BE2C (cell line): ENCODE measurements at regions not wholly inside any gene's neighbourhood (a gene's known extent, or its start where the extent isn't known, plus 50 kb on each side); places are given as distances from the start of the nearest gene placed in this dataset.
"Not testable (repeated sequence)": the region's sequence is repeated elsewhere in the genome, so short reads cannot be mapped to it uniquely, and the experiment has no call there.

Experiments used
- DNase-seq: peaks from one replicate; pipeline ENCODE4 v3.0.0-alpha.2; 2020
- H3K27me3 ChIP-seq: fragments of 250-450 bp; sonication (Bioruptor Pico); 2 replicates; pipeline ENCODE4 v1.5.1; 2020; ENCODE audit warnings: mild to moderate bottlenecking
- H3K36me3 ChIP-seq: fragments of 250-450 bp; sonication (Bioruptor Pico); 2 replicates; pipeline ENCODE4 v1.5.1; 2020; ENCODE audit warnings: mild to moderate bottlenecking
- H3K4me1 ChIP-seq: fragments of 250-450 bp; sonication (Bioruptor Pico); 2 replicates; pipeline ENCODE4 v1.5.1; 2020
- H3K4me3 ChIP-seq: 2 replicates; pipeline ENCODE4 v1.5.1; 2011; ENCODE audit warnings: low read depth, low read length
- H3K9me3 ChIP-seq: fragments of 250-450 bp; sonication (Bioruptor Pico); 2 replicates; pipeline ENCODE4 v1.5.1; 2020
- CTCF ChIP-seq: IDR thresholded peaks from 2 replicates; pipeline ENCODE4 v1.5.1; 2012; ENCODE audit warnings: mild to moderate bottlenecking, low read depth, low read length

- H3K4me1 ChIP-seq: no peaks in the 10 kb centered on the region
- DNase-seq: no peak
These were observed 345.0 kb upstream of the LRRTM4 start for GRCh38 chr2:77867146-77867545.

DNA sequence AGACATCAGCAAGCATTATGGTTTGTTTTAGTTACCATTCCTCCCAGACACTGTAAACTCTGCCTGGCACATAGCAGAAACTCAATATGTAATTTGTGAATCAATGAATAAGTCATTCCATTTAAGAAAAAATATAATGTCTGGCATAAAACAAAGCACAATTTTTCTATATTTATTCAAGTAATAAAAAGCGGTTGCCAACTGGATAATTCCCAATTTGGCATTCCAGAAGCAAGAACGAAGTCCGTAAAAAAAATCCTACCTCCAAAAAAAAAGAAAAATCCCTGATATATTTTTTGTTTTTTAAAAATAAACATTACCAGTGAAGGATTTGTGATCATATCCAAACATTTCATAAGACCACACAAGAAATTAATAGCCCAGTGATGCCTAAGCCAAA lies 351.3 kb upstream of the LRRTM4 start:
- Histone ChIP-seq H3K4me1 (no peaks in the 10 kb centered on the region), H3K4me3 (no peak overlapping the region), H3K27me3 (no peaks in the 10 kb centered on the region), H3K9me3 (no peaks in the 10 kb centered on the region), H3K36me3 (no peaks in the 10 kb centered on the region)
- TF ChIP-seq CTCF: no peak
- DNase-seq: no peak

More at GRCh38 chr2:77867146-77867545, 345.0 kb upstream of the LRRTM4 start:
- Histone ChIP-seq H3K9me3 (no peaks in the 10 kb centered on the region), H3K27me3 (no peaks in the 10 kb centered on the region), H3K36me3 (no peaks in the 10 kb centered on the region), H3K4me3 (no peak overlapping the region)
- TF ChIP-seq CTCF: no peak

- H3K4me3 ChIP-seq, H3K27me3 ChIP-seq, H3K36me3 ChIP-seq, H3K4me1 ChIP-seq, H3K9me3 ChIP-seq, DNase-seq: not testable (repeated sequence)
These were observed 378.0 kb upstream of the LRRTM4 start for GRCh38 chr2:77900211-77900610.

GRCh38 chr2:77910136-77910535 lies 388.0 kb upstream of the LRRTM4 start:
- no peak for TF ChIP-seq CTCF
- no peak for DNase-seq
- Histone ChIP-seq H3K36me3 (no peaks in the 10 kb centered on the region), H3K4me3 (no peak overlapping the region), H3K27me3 (no peaks in the 10 kb centered on the region), H3K9me3 (no peaks in the 10 kb centered on the region), H3K4me1 (no peaks in the 10 kb centered on the region)

GRCh38 chr2:77920838-77921366 lies 398.7 kb upstream of the LRRTM4 start:
- no peaks in the 10 kb centered on the region for H3K27me3 ChIP-seq
- TF ChIP-seq CTCF: no peak
- no peaks in the 10 kb centered on the region for H3K36me3 ChIP-seq
- H3K4me1 ChIP-seq: no peaks in the 10 kb centered on the region
- H3K9me3 ChIP-seq: no peaks in the 10 kb centered on the region
- DNase-seq: no peak
- no peak overlapping the region for H3K4me3 ChIP-seq

- H3K27me3 ChIP-seq: no peaks in the 10 kb centered on the region
- no peaks in the 10 kb centered on the region for H3K4me1 ChIP-seq
- no peak for DNase-seq
- H3K4me3 ChIP-seq: no peak overlapping the region
- H3K36me3 ChIP-seq: no peaks in the 10 kb centered on the region
- no peaks in the 10 kb centered on the region for H3K9me3 ChIP-seq
- TF ChIP-seq CTCF: no peak
These were observed 400.4 kb upstream of the LRRTM4 start for GRCh38 chr2:77922567-77922966.

DNA sequence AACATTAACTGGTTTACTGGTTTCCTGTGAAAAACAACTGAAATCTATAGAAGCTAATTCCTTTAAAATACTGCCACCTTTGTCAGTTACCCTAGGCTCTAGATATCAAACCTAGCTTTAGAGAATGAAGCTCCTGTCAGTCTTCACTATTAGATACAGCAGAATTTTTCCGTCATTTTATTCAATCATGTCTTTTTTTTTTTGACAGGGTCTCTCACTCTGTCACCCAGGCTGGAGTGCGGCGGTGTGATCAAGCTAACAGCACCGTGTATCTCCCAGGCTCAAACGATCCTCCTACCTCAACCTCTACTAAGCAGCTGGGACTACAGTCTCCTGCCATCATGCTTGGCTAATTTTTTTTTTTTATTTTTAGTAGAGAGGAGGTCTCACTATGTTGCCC lies 415.2 kb upstream of the LRRTM4 start:
- no peak for DNase-seq
- H3K4me3 ChIP-seq: no peak overlapping the region
- no peaks in the 10 kb centered on the region for H3K36me3 ChIP-seq
- H3K4me1 ChIP-seq: no peaks in the 10 kb centered on the region
- no peaks in the 10 kb centered on the region for H3K9me3 ChIP-seq
- no peaks in the 10 kb centered on the region for H3K27me3 ChIP-seq
- TF ChIP-seq CTCF: no peak
